Kasumi-1 (cell line): ENCODE measurements at regions not wholly inside any gene's neighbourhood (a gene's known extent, or its start where the extent isn't known, plus 50 kb on each side); places are given as distances from the start of the nearest gene placed in this dataset.

Experiments
- DNase-seq, 2 experiments: peaks; one replicate each; lab custom pipeline; 2025; lab: John Stamatoyannopoulos, UW

DNA sequence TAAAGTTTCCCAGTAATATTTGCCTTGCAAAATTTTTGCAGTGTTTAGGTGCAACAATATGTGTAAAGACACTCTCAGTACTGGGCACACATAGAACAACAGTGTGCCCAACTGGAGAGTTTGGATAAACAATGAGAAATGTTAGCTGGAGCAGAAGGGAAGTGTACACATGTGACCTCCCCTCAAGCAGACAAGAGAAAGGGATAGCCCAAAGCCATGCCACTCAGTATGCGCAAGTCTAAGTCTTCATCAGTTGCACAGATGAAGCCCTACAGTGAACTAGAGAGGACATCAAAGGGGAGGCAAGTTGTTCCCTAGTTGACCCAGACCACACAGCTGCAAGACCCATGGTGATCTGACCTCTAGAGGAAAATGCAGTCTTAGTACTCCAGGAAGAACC lies 97.9 kb upstream of the CDH11 start:
- DNase-seq: no peak

DNA sequence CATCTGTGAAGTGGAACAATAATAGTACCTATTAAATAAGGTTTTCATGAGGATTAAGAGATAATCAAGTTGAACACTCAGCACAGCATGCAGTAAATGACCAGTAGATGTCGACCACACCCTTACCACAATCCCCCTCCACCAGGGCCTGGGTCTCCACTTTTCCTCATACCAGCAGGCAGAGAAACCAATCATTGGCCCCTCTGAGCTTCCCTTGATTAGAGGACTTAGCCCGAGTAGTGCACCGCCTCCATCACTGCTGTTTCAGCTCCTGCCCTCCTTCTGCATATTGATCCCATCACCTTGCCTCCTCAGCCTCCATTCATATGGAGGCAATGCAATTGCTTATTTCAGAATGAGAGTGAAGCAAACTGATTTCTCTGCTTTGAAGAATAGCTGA lies 96.5 kb upstream of the CDH11 start:
- no peak for DNase-seq

- no peak for DNase-seq
Observed at GRCh38 chr16:65213866-65214595, 92.2 kb upstream of the CDH11 start.

DNA sequence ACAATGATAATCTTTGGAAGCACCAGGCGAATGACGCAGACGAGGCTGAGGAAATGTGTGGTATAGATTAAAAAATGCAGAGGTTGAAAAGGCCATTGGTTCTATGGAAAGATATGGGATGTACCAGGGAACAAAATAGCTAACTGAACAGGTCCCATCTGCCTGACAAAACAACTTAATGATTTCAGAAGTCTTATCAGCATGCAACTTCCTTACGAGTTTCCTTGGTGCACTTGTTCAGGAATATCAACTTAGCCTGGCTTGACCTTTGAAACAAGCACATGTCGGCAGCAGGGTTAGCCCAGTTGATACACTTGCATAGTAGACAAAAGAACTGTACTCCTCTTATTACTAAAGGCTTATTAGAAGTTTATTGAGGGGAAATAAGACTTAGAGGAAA lies 90.9 kb upstream of the CDH11 start:
- DNase-seq: no peak

- DNase-seq: no peak
Observed at GRCh38 chr16:65212240-65212639, 90.4 kb upstream of the CDH11 start.

DNA sequence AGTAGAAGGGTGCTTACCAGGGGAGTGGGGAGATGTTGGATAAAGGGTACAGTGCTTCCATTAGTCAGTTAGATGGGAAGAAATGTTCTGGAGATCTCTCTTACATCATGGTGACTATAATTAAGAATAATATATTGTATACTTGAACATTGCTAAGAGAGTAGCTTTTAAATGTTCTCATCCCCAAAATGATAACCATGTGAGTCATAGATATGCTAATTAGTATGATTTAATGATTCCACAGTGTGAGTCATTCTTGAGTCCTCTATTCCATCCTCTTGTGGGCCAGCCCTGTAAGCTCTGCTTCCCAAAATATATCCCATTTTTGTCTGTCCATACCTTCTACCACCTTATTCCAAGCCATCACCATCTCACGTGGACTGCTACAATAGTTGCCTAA lies 80.6 kb upstream of the CDH11 start:
- no peak for DNase-seq

DNA sequence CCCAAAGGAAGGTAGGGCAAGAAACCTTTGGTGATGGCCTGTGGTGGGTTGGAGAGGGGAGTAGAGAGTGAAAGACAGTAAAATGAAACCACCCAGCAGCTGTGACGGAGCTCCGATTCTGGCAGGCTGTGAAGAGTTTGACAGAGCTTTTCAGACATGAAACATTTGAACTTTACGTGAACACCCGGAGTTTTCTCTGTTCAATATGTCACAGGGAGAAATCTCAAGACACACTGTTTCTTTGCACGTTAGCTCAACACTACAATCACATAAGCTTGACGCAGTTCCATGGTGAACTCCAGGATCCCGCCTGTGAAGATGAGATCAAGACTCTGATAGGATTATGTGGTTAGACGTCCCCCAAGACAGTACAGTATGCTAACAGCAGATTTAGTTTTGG lies 79.6 kb upstream of the CDH11 start:
- DNase-seq: no peak

DNA sequence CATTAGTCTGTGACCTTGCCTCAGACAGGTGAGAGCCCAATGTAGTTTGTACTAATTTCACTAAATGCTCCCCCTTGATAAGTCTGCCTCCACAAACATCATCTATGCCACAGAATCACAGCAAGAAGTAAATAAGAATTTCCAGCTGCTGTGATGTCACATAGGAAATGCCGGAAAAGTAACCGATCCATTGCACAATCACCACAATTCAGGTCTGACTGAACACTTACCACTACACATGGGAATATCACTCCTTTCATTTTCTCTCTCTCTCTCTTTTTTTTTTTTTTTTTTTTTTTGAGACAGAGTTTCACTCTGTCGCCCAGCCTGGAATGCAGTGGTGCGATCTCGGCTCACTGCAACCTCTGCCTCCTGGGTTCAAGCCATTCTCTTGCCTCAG lies 79.0 kb upstream of the CDH11 start:
- DNase-seq: no peak

DNA sequence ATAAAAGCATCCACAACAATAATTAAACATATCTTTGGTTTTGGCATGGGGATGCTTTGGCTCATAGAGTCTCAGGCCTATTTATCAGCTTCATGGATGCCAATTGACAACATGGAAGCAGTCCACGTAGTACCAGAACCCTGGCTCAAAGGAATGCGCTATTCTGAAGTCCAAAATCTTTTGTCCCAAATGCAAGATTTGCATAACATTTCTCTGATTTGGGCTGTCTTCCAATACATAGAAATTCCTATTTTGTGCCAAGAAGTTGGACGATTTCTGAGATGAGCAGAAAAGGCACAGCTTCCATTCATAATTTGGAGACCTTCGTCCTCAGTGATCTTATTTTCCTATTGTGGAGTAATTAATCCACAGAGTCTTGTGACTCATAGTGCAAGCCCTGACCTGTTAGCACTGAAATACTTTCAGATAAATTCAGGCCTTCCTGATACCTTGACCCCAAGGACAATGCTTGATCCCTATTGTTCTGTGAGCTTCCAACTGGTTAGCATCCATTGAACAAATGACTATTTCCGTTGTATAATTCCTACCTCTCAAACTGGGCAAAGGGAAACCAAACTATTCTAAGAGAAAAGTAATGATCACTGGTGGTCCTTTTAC lies 78.4 kb upstream of the CDH11 start:
- no peak for DNase-seq

- no peak for DNase-seq
Observed at GRCh38 chr16:65196420-65197075, 74.7 kb upstream of the CDH11 start.

DNA sequence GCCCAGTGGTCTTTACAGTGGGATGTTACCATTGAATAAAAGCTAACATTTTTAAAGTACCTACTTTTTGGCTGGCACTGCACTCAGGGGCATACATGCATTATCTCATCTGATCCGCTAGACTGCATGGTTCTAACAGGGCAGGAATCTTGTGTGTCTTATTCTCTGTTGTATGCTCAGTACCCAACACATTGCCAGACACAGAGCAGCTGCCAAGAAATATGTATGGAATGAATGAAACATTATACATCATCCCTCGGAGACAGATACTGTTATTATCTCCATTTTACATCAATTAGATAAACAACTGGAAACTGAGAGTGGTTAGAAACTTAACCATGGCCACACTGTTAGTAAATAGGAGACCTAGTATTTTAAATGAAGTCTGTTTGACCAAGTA lies 74.1 kb upstream of the CDH11 start:
- DNase-seq: no peak

GRCh38 chr16:65185241-65185778 lies 63.4 kb upstream of the CDH11 start:
- DNase-seq: no peak

- no peak for DNase-seq
Observed at GRCh38 chr16:65181071-65181561, 59.3 kb upstream of the CDH11 start.

DNA sequence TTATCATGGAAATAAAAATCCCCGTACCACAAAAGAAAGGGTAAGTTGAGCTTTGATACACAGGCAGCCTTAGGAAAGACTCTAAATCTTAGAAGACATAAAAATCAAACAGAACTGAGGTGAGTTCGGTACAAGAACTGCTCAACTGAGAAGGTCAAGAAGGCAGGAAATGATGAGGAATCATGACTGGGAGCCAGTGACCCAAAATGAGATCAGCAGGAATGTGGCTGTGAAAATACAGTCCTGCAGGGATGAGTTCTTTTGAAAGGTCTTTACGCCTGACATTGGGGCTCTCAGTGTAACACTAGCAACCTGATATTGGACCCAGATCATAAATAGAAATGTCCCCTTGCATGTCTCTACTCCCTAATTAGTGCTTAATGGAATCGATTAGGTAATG lies 56.3 kb upstream of the CDH11 start:
- no peak for DNase-seq

GRCh38 chr16:65176603-65177002 lies 54.7 kb upstream of the CDH11 start:
- DNase-seq: no peak

DNA sequence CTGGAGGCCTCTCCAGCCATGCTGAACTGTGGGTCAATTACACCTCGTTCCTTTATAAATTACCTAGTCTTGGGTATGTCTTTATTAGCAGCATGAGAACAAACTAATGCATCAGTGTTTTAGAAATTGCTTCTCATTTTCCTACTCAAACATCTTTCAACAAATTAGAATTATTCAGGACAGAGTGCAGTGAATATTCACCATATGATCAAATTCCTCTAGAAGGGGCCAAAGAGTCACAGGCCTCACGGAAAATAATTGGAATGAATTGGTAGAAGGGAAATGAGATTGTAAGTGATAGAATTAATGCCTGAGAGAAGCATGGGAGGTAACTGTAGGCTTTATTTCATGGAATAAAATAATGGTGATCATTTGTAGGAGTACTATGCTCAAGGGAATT lies 50.5 kb upstream of the CDH11 start:
- no peak for DNase-seq
